ENCODE measurements at regions not wholly inside any gene's neighbourhood (a gene's known extent, or its start where the extent isn't known, plus 50 kb on each side); places are given as distances from the start of the nearest gene placed in this dataset.

- DNase-seq (ENCODE audit: low read depth) = no peak
These were observed 132.9 kb upstream of the MGAT5 start for GRCh38 chr2:134120733-134121630.

- no peak for DNase-seq (ENCODE audit: low read depth)
These were observed 131.3 kb upstream of the MGAT5 start for GRCh38 chr2:134122610-134123009.

GRCh38 chr2:134123332-134123731 lies 130.5 kb upstream of the MGAT5 start:
- no peak for DNase-seq (ENCODE audit: low read depth)

GRCh38 chr2:134124047-134124753 lies 129.7 kb upstream of the MGAT5 start:
- no peak for DNase-seq (ENCODE audit: low read depth)

- no peak for DNase-seq (ENCODE audit: low read depth)
These were observed 126.4 kb upstream of the MGAT5 start for GRCh38 chr2:134127496-134127895.

GRCh38 chr2:134128746-134129145 lies 125.1 kb upstream of the MGAT5 start:
- no peak for DNase-seq (ENCODE audit: low read depth)

GRCh38 chr2:134129900-134130537 lies 123.9 kb upstream of the MGAT5 start:
- DNase-seq (ENCODE audit: low read depth) = no peak

GRCh38 chr2:134131681-134132489 lies 122.0 kb upstream of the MGAT5 start:
- DNase-seq (ENCODE audit: low read depth) = no peak

GRCh38 chr2:134132490-134132857 lies 121.4 kb upstream of the MGAT5 start:
- DNase-seq (ENCODE audit: low read depth) = no peak

- DNase-seq (ENCODE audit: low read depth) = no peak
These were observed 120.1 kb upstream of the MGAT5 start for GRCh38 chr2:134133622-134134312.

GRCh38 chr2:134134313-134134706 lies 119.6 kb upstream of the MGAT5 start:
- no peak for DNase-seq (ENCODE audit: low read depth)

- DNase-seq (ENCODE audit: low read depth) = no peak
These were observed 119.0 kb upstream of the MGAT5 start for GRCh38 chr2:134134827-134135226.

GRCh38 chr2:134135793-134136192 lies 118.1 kb upstream of the MGAT5 start:
- DNase-seq (ENCODE audit: low read depth) = no peak

GRCh38 chr2:134136731-134137130 lies 117.1 kb upstream of the MGAT5 start:
- DNase-seq (ENCODE audit: low read depth) = no peak

- no peak for DNase-seq (ENCODE audit: low read depth)
These were observed 116.7 kb upstream of the MGAT5 start for GRCh38 chr2:134137182-134137611.

- DNase-seq (ENCODE audit: low read depth) = no peak
These were observed 115.8 kb upstream of the MGAT5 start for GRCh38 chr2:134138115-134138514.

GRCh38 chr2:134139611-134140010 lies 114.3 kb upstream of the MGAT5 start:
- no peak for DNase-seq (ENCODE audit: low read depth)

- no peak for DNase-seq (ENCODE audit: low read depth)
These were observed 113.6 kb upstream of the MGAT5 start for GRCh38 chr2:134140251-134140661.

GRCh38 chr2:134141598-134142340 lies 112.1 kb upstream of the MGAT5 start:
- DNase-seq (ENCODE audit: low read depth) = no peak

- no peak for DNase-seq (ENCODE audit: low read depth)
These were observed 111.5 kb upstream of the MGAT5 start for GRCh38 chr2:134142341-134142738.

- no peak for DNase-seq (ENCODE audit: low read depth)
These were observed 111.0 kb upstream of the MGAT5 start for GRCh38 chr2:134142903-134143302.
